K562 (cell line): ENCODE measurements at regions not wholly inside any gene's neighbourhood (a gene's known extent, or its start where the extent isn't known, plus 50 kb on each side); places are given as distances from the start of the nearest gene placed in this dataset.

ENCODE experiments used
- ATAC-seq: fragments of 200-7000 bp; cut with Tn5 transposase; 3 replicates; pipeline ENCODE4 v1.9.1; 2020; ENCODE audit warnings: moderate library complexity
- BruUV-seq: library from RNA; stranded (reverse); fragments of 400-500 nt; replicated peaks from 2 replicates; lab custom pipeline; 2021; lab: Mats Ljungman, UMichigan
- CTCF ChIA-PET: fragments of 300-600 bp; formaldehyde crosslinking; extraction: SDS; loops from one replicate; lab custom pipeline; 2021; ENCODE audit warnings: low intra/inter-chr PET ratio; lab: Yijun Ruan, JAX
- POLR2A ChIA-PET: fragments of 300-600, 350-650 bp; sonication (Branson Sonifier 250); formaldehyde crosslinking; extraction: SDS; loops from one replicate; lab custom pipeline; 2021; ENCODE audit warnings: antibody characterized with exemption, inconsistent platforms; lab: Yijun Ruan, JAX
- DNase-seq, 4 experiments: peaks; one replicate each; pipeline versions ENCODE4 v3.0.0 to v3.0.0-alpha.2; 2011 to 2018; ENCODE audit warnings: low spot score in 3 of 4, mixed read lengths in 3 of 4; ENCODE audit errors: extremely low read depth in 1 of 4
- FAIRE-seq: peaks from 2 replicates; lab custom pipeline; 2011; peaks lifted over from hg19 to GRCh38; lab: Jason Lieb, UNC
- H2AFZ ChIP-seq: 2 replicates; pipeline ENCODE4 v1.6.0; 2011; ENCODE audit warnings: low read depth, low read length, control low read depth, inconsistent platforms
- H3K27ac ChIP-seq: fragments of 200-600 bp; 3 replicates; pipeline ENCODE4 v1.8.0; 2011; ENCODE audit warnings: low read depth, mild to moderate bottlenecking, control low read depth, inconsistent platforms, low read length, moderate library complexity, mixed read lengths; ENCODE audit errors: extremely low read depth
- H3K27me3 ChIP-seq, 2 experiments: fragments of 300-600 bp in 1 of 2; 2 replicates in 1 of 2; 3 replicates in 1 of 2; pipeline versions ENCODE4 v1.6.0 to v1.8.0; 2011; ENCODE audit warnings: inconsistent platforms in 2 of 2, low read length in 2 of 2, mild to moderate bottlenecking in 1 of 2, mixed read lengths in 1 of 2, moderate library complexity in 1 of 2; ENCODE audit not compliant: control insufficient read depth in 2 of 2, insufficient read depth in 2 of 2
- H3K36me3 ChIP-seq: fragments of 300-600 bp; 3 replicates; pipeline ENCODE4 v1.8.0; 2011; ENCODE audit warnings: mild to moderate bottlenecking, low read length, inconsistent platforms; ENCODE audit not compliant: control insufficient read depth, insufficient read depth
- H3K4me1 ChIP-seq, 2 experiments: fragments of 200-600 bp in 1 of 2; replicated peaks in 1 of 2; 2 replicates in 1 of 2; 3 replicates in 1 of 2; pipeline versions ENCODE4 v1.5.1 to v1.8.0; 2011; ENCODE audit warnings: inconsistent platforms in 2 of 2, low read length in 2 of 2, mild to moderate bottlenecking in 1 of 2, mixed read lengths in 1 of 2, moderate library complexity in 1 of 2; ENCODE audit not compliant: control insufficient read depth in 2 of 2, insufficient read depth in 2 of 2
- H3K4me2 ChIP-seq: 2 replicates; pipeline ENCODE4 v1.6.1; 2011; ENCODE audit warnings: low read length, control low read depth, inconsistent platforms, mixed read lengths; ENCODE audit not compliant: insufficient read depth
- H3K4me3 ChIP-seq: fragments of 200-600 bp; sonication (generic), shearing (Covaris generic); 2 replicates; pipeline ENCODE4 v1.5.1; 2016; ENCODE audit warnings: control low read depth, inconsistent platforms
- H3K79me2 ChIP-seq: fragments of 200-600 bp; 3 replicates; pipeline ENCODE4 v1.8.0; 2011; ENCODE audit warnings: low read length, inconsistent platforms; ENCODE audit not compliant: control insufficient read depth, insufficient read depth
- H3K9ac ChIP-seq, 2 experiments: 2 replicates each; pipeline versions ENCODE4 v1.6.0 to v1.6.1; 2011; ENCODE audit warnings: low read depth in 2 of 2, low read length in 2 of 2, control low read depth in 1 of 2, inconsistent platforms in 1 of 2, mild to moderate bottlenecking in 1 of 2, mixed read lengths in 1 of 2; ENCODE audit not compliant: insufficient read depth in 1 of 2
- H3K9me1 ChIP-seq: one replicate; pipeline ENCODE4 v1.6.0; 2011; ENCODE audit warnings: inconsistent platforms, mild to moderate bottlenecking, low read length, moderate library complexity; ENCODE audit not compliant: control insufficient read depth, insufficient read depth
- H3K9me3 ChIP-seq: replicated peaks from 2 replicates; pipeline ENCODE4 v1.5.1; 2011; ENCODE audit warnings: low read depth, low read length, inconsistent platforms; ENCODE audit not compliant: control insufficient read depth, insufficient read depth
- H4K20me1 ChIP-seq: replicated peaks from 2 replicates; pipeline ENCODE4 v1.6.1; 2011; ENCODE audit warnings: low read length, inconsistent platforms, mixed read lengths; ENCODE audit not compliant: control insufficient read depth, insufficient read depth
- ARID2 ChIP-seq: fragments of 450-650 bp; IDR thresholded peaks from 2 replicates; pipeline ENCODE4 v1.6.1; 2017; ENCODE audit warnings: antibody characterized with exemption, mild to moderate bottlenecking
- ARID3A ChIP-seq: IDR thresholded peaks from 2 replicates; pipeline ENCODE4 v1.6.1; 2012; ENCODE audit warnings: low read depth, low read length, improper control_type of control experiment, borderline replicate concordance
- CBFA2T3 ChIP-seq: fragments of 450-650 bp; IDR thresholded peaks from 2 replicates; pipeline ENCODE4 v1.6.1; 2017
- FOXP4 ChIP-seq: sonication (generic); formaldehyde crosslinking; IDR thresholded peaks from 2 replicates; pipeline ENCODE4 v1.8.0; 2022; ENCODE audit warnings: mild to moderate bottlenecking, missing genetic modification reagents, borderline replicate concordance
- HDAC3 ChIP-seq: fragments of 450-650 bp; IDR thresholded peaks from 2 replicates; pipeline ENCODE4 v1.6.1; 2018; ENCODE audit warnings: borderline replicate concordance, mild to moderate bottlenecking, moderate library complexity; ENCODE audit not compliant: partially characterized antibody
- KAT7 ChIP-seq: sonication (generic); formaldehyde crosslinking; IDR thresholded peaks from 2 replicates; pipeline ENCODE4 v1.8.0; 2022; ENCODE audit warnings: missing genetic modification reagents, mild to moderate bottlenecking, borderline replicate concordance
- RBM14 ChIP-seq: fragments of 200-400 bp; formaldehyde crosslinking; IDR thresholded peaks from 2 replicates; pipeline ENCODE4 v1.6.1; 2018; ENCODE audit warnings: low read depth, mild to moderate bottlenecking, low read length, moderate library complexity, borderline replicate concordance; ENCODE audit not compliant: insufficient read depth
- THRA ChIP-seq: fragments of 450-650 bp; IDR thresholded peaks from 2 replicates; pipeline ENCODE4 v1.6.1; 2017; ENCODE audit warnings: mild to moderate bottlenecking, moderate library complexity
- ZNF316 ChIP-seq: fragments of 450-650 bp; IDR thresholded peaks from 2 replicates; pipeline ENCODE4 v1.6.1; 2016
- WGBS: fragments of 100-300 bp; shearing (Covaris generic); methylation state at CpG from one replicate; pipeline ENCODE4 v1.1.6; 2016; ENCODE audit warnings: low coverage, mixed read lengths; ENCODE audit not compliant: insufficient coverage; ENCODE audit errors: missing lambda C conversion rate; 5-methylcytosine and 5-hydroxymethylcytosine counted together
- in situ Hi-C: fragments of 300-500 bp; cut with MboI; formaldehyde crosslinking; loops from 4 replicates; pipeline ENCODE4 v1.15.0; 2018; ENCODE audit warnings: inconsistent platforms, mixed read lengths
- intact Hi-C: fragments of 100-400 bp; cut with micrococcal nuclease; formaldehyde crosslinking; loops from 2 replicates; pipeline ENCODE4 v1.14.2; 2022

- TF ChIP-seq KAT7 (CRISPR knock-in tag): no peak
- no peak for TF ChIP-seq HDAC3
- TF ChIP-seq, all 486 proteins: peak for 0
Measured at GRCh38 chr6:50288241-50288640, 238.5 kb upstream of the DEFB112 start (continued).

- intact Hi-C loops (no loop called here), in situ Hi-C loops (no loop called here)
- ChIA-PET POLR2A (no interaction called here), CTCF (interaction anchor here (0.6 kb wide), 1 partner anchor 830 kb away, joined by 3 read pairs; no protein-coding TSS in a partner anchor)
- H3K36me3 ChIP-seq: no peaks in the 10 kb centered on the region
- H3K4me3 ChIP-seq: no peak overlapping the region
- 0% methylated on average over 3 of the region's 3 CpGs for WGBS
- no peaks in the 10 kb centered on the region for H4K20me1 ChIP-seq
- BruUV-seq: no TSS peak
- TF ChIP-seq ARID2 (no peak), CBFA2T3 (no peak), ZNF316 (no peak)
- H3K9me3 ChIP-seq: no peaks in the 10 kb centered on the region
- H3K79me2 ChIP-seq: no peaks in the 10 kb centered on the region
- no peak overlapping the region for H3K4me2 ChIP-seq
- H3K27me3 ChIP-seq: no peaks in the 10 kb centered on the region
- DNase-seq: no peak
- no peak for ATAC-seq
- H3K4me1 ChIP-seq: no peaks in the 10 kb centered on the region
- no peak overlapping the region for H3K9ac ChIP-seq
- H3K9me1 ChIP-seq: no peaks in the 10 kb centered on the region
- no peak overlapping the region for H2AFZ ChIP-seq
- H3K27ac ChIP-seq: no peak overlapping the region
- no peak for FAIRE-seq
Measured at GRCh38 chr6:50288881-50289280, 239.2 kb upstream of the DEFB112 start.

- H3K4me1 ChIP-seq: no peaks in the 10 kb centered on the region
- no peak overlapping the region for H3K4me3 ChIP-seq
- no peak overlapping the region for H3K27ac ChIP-seq
- H2AFZ ChIP-seq: no peak overlapping the region
- intact Hi-C loops (no loop called here), in situ Hi-C loops (no loop called here)
- H3K9ac ChIP-seq: no peak overlapping the region
- H3K27me3 ChIP-seq: no peaks in the 10 kb centered on the region
- ChIA-PET POLR2A (no interaction called here), CTCF (interaction anchor here (0.6 kb wide), 1 partner anchor 830 kb away, joined by 3 read pairs; no protein-coding TSS in a partner anchor)
- no peaks in the 10 kb centered on the region for H3K79me2 ChIP-seq
- H3K36me3 ChIP-seq: no peaks in the 10 kb centered on the region
- ATAC-seq (no peak), FAIRE-seq (no peak), DNase-seq (no peak)
- no TSS peak for BruUV-seq
- 6% methylated on average over 1 of the region's 1 CpG for WGBS
- no peaks in the 10 kb centered on the region for H3K9me1 ChIP-seq
- no peaks in the 10 kb centered on the region for H3K9me3 ChIP-seq
- no peak overlapping the region for H3K4me2 ChIP-seq
- H4K20me1 ChIP-seq: no peaks in the 10 kb centered on the region
- TF ChIP-seq ARID3A (no peak), RBM14 (no peak), FOXP4 (CRISPR knock-in tag) (no peak), THRA (no peak)
Measured at GRCh38 chr6:50289366-50289765, 239.6 kb upstream of the DEFB112 start.
